ENCODE measurements at regions not wholly inside any gene's neighbourhood (a gene's known extent, or its start where the extent isn't known, plus 50 kb on each side); places are given as distances from the start of the nearest gene placed in this dataset.

DNA sequence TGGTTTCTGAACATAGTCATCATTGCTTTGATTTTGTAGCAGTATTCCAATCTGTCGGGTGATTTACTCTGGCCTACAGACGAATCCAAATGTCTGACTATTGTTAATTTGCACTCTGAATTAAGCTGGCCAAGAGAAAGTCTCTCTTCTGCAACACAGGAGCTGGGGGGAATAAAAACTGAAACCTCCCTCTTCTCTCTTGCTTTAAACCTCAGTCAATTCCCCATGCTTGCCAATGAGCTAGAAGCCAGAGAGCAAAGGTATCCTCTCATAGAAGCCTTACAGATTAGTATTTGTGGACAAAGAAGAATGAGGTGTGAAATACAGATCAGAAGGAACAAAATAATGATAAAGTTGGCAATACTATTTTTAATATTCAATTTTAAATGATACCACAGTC, 353.9 kb upstream of the CDH10 start:
- TF ChIP-seq, protein P1, sequence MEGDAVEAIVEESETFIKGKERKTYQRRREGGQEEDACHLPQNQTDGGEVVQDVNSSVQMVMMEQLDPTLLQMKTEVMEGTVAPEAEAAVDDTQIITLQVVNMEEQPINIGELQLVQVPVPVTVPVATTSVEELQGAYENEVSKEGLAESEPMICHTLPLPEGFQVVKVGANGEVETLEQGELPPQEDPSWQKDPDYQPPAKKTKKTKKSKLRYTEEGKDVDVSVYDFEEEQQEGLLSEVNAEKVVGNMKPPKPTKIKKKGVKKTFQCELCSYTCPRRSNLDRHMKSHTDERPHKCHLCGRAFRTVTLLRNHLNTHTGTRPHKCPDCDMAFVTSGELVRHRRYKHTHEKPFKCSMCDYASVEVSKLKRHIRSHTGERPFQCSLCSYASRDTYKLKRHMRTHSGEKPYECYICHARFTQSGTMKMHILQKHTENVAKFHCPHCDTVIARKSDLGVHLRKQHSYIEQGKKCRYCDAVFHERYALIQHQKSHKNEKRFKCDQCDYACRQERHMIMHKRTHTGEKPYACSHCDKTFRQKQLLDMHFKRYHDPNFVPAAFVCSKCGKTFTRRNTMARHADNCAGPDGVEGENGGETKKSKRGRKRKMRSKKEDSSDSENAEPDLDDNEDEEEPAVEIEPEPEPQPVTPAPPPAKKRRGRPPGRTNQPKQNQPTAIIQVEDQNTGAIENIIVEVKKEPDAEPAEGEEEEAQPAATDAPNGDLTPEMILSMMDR (IDR thresholded peaks at IDR 0.05), result no peak
- no peak for TF ChIP-seq POLR2A (IDR thresholded peaks at IDR 0.05)
